WTC11 (cell line): ENCODE measurements at regions not wholly inside any gene's neighbourhood (a gene's known extent, or its start where the extent isn't known, plus 50 kb on each side); places are given as distances from the start of the nearest gene placed in this dataset.

Experiments
- ATAC-seq: fragments of 200-7000 bp; cut with Tn5 transposase; 2 replicates; pipeline ENCODE4 v1.10.0; 2021; ENCODE audit warnings: mild to moderate bottlenecking, moderate library complexity
- CTCF ChIA-PET: fragments of 300-600 bp; sonication (Branson Sonifier 250); formaldehyde crosslinking; loops from one replicate; lab custom pipeline; 2021; ENCODE audit warnings: antibody characterized with exemption; lab: Charles Lee
- POLR2A ChIA-PET: fragments of 350-600 bp; sonication (Branson Sonifier 250); formaldehyde crosslinking; loops from one replicate; lab custom pipeline; 2021; ENCODE audit warnings: antibody characterized with exemption; lab: Charles Lee
- DNase-seq: peaks from one replicate; pipeline ENCODE4 v3.0.0; 2021; ENCODE audit warnings: low spot score
- H3K27ac Mint-ChIP-seq: 2 replicates; pipeline ENCODE4 v1.8.0; 2021; ENCODE audit warnings: mixed read lengths
- H3K27me3 Mint-ChIP-seq: 2 replicates; pipeline ENCODE4 v1.8.0; 2021; ENCODE audit warnings: low read depth, mild to moderate bottlenecking, moderate library complexity, mixed read lengths
- H3K36me3 Mint-ChIP-seq: 2 replicates; pipeline ENCODE4 v1.8.0; 2021; ENCODE audit warnings: mixed read lengths
- H3K4me1 Mint-ChIP-seq: 2 replicates; pipeline ENCODE4 v1.8.0; 2022; ENCODE audit warnings: mixed read lengths
- H3K4me3 Mint-ChIP-seq: 2 replicates; pipeline ENCODE4 v1.8.0; 2021; ENCODE audit warnings: mild to moderate bottlenecking, moderate library complexity, mixed read lengths
- H3K9me3 Mint-ChIP-seq: 2 replicates; pipeline ENCODE4 v1.8.0; 2021; ENCODE audit warnings: mixed read lengths
- GTF2I ChIP-seq: fragments of 250-450 bp; sonication (Bioruptor Pico); conservative IDR thresholded peaks from 2 replicates; pipeline ENCODE4 v1.4.0; 2021; ENCODE audit warnings: mild to moderate bottlenecking
- KAT7 ChIP-seq: sonication (generic); formaldehyde crosslinking; IDR thresholded peaks from 2 replicates; pipeline ENCODE4 v1.8.1; 2023; ENCODE audit warnings: missing genetic modification reagents, mild to moderate bottlenecking, borderline replicate concordance
- NFATC4 ChIP-seq: fragments of 250-450 bp; sonication (Bioruptor Pico); IDR thresholded peaks from 2 replicates; pipeline ENCODE4 v1.9.0; 2021; ENCODE audit warnings: mild to moderate bottlenecking
- SMAD4 ChIP-seq: sonication (generic); formaldehyde crosslinking; IDR thresholded peaks from 2 replicates; pipeline ENCODE4 v1.8.0; 2022; ENCODE audit warnings: mild to moderate bottlenecking, missing genetic modification reagents
- TEAD4 ChIP-seq: sonication (generic); formaldehyde crosslinking; IDR thresholded peaks from 2 replicates; pipeline ENCODE4 v1.8.0; 2022; ENCODE audit warnings: mild to moderate bottlenecking, missing genetic modification reagents
- ZNF423 ChIP-seq: fragments of 250-450 bp; sonication (Bioruptor Pico); IDR thresholded peaks from 2 replicates; pipeline ENCODE4 v2.1.2; 2022; ENCODE audit warnings: mild to moderate bottlenecking, moderate library complexity
- TF ChIP-seq, protein P1 (sequence below): sonication (generic); formaldehyde crosslinking; IDR thresholded peaks from 2 replicates; pipeline ENCODE4 v1.8.0; 2023; ENCODE audit warnings: mild to moderate bottlenecking, missing genetic modification reagents
- TF ChIP-seq, protein P2 (sequence below): fragments of 250-450 bp; sonication (Bioruptor Pico); IDR thresholded peaks from 2 replicates; pipeline ENCODE4 v1.8.0; 2021; ENCODE audit warnings: mild to moderate bottlenecking
- TF ChIP-seq, protein P3 (sequence below): sonication (generic); formaldehyde crosslinking; IDR thresholded peaks from 2 replicates; pipeline ENCODE4 v1.8.1; 2023; ENCODE audit warnings: mild to moderate bottlenecking, missing genetic modification reagents
- TF ChIP-seq, protein P4 (sequence below): sonication (generic); formaldehyde crosslinking; IDR thresholded peaks from 2 replicates; pipeline ENCODE4 v1.8.1; 2022; ENCODE audit warnings: missing genetic modification reagents, borderline replicate concordance
- TF ChIP-seq, protein P5 (sequence below): fragments of 250-450 bp; sonication (Bioruptor Pico); IDR thresholded peaks from 2 replicates; pipeline ENCODE4 v1.9.0; 2021; ENCODE audit warnings: mild to moderate bottlenecking
- TF ChIP-seq, protein P6 (sequence below): sonication (generic); formaldehyde crosslinking; IDR thresholded peaks from 2 replicates; pipeline ENCODE4 v1.8.1; 2022; ENCODE audit warnings: low read depth, mild to moderate bottlenecking, moderate library complexity, missing genetic modification reagents, borderline replicate concordance
- TF ChIP-seq, protein P7 (sequence below): sonication (generic); formaldehyde crosslinking; IDR thresholded peaks from 2 replicates; pipeline ENCODE4 v1.8.0; 2022; ENCODE audit warnings: mild to moderate bottlenecking, missing genetic modification reagents

DNA sequence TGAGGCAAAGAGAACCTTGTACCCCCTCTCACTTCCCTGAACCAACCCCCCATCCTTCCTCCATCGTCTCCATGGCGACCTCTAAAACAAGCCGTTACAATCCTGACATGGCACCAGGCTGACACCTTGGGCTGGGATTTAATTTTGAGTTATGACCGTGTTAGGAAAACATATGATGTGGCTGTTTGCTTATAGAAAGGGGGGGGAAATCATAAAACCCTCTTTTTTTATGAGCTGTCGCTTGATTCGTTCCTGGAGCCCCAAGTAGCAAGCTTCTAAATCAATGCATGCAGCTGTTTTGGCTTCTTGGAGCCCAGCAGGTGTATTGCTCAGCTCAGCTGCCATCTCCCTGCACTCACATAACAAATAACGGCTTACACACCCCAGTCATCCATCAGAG, 301.2 kb upstream of the SPAG17 start (continued):
- TF ChIP-seq, protein P1, sequence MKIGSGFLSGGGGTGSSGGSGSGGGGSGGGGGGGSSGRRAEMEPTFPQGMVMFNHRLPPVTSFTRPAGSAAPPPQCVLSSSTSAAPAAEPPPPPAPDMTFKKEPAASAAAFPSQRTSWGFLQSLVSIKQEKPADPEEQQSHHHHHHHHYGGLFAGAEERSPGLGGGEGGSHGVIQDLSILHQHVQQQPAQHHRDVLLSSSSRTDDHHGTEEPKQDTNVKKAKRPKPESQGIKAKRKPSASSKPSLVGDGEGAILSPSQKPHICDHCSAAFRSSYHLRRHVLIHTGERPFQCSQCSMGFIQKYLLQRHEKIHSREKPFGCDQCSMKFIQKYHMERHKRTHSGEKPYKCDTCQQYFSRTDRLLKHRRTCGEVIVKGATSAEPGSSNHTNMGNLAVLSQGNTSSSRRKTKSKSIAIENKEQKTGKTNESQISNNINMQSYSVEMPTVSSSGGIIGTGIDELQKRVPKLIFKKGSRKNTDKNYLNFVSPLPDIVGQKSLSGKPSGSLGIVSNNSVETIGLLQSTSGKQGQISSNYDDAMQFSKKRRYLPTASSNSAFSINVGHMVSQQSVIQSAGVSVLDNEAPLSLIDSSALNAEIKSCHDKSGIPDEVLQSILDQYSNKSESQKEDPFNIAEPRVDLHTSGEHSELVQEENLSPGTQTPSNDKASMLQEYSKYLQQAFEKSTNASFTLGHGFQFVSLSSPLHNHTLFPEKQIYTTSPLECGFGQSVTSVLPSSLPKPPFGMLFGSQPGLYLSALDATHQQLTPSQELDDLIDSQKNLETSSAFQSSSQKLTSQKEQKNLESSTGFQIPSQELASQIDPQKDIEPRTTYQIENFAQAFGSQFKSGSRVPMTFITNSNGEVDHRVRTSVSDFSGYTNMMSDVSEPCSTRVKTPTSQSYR (CRISPR knock-in tag): no peak
- TF ChIP-seq TEAD4 (CRISPR knock-in tag) (no peak), SMAD4 (CRISPR knock-in tag) (no peak)
- TF ChIP-seq, protein P2, sequence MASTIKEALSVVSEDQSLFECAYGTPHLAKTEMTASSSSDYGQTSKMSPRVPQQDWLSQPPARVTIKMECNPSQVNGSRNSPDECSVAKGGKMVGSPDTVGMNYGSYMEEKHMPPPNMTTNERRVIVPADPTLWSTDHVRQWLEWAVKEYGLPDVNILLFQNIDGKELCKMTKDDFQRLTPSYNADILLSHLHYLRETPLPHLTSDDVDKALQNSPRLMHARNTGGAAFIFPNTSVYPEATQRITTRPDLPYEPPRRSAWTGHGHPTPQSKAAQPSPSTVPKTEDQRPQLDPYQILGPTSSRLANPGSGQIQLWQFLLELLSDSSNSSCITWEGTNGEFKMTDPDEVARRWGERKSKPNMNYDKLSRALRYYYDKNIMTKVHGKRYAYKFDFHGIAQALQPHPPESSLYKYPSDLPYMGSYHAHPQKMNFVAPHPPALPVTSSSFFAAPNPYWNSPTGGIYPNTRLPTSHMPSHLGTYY (CRISPR knock-in tag): no peak
- TF ChIP-seq, protein P3, sequence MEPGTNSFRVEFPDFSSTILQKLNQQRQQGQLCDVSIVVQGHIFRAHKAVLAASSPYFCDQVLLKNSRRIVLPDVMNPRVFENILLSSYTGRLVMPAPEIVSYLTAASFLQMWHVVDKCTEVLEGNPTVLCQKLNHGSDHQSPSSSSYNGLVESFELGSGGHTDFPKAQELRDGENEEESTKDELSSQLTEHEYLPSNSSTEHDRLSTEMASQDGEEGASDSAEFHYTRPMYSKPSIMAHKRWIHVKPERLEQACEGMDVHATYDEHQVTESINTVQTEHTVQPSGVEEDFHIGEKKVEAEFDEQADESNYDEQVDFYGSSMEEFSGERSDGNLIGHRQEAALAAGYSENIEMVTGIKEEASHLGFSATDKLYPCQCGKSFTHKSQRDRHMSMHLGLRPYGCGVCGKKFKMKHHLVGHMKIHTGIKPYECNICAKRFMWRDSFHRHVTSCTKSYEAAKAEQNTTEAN: no peak

DNA sequence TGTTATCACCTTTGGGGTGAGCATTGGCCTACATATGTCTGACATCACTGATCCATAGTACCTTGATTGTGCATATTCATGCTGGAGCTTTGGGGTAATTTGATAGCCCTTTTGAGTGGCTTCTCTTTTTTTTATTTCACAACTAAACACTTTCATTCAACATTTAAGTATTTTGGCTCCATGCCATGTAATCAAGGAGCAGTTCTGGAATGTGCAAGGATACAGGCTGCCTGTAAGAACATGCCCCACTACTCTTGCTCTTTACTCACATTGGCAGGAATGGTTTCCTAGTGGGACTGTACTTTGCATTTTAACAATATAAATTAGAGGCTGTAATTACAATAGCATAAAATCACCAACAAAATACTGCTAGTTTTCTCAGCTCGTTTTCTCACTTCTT, 300.7 kb upstream of the SPAG17 start:
- ATAC-seq: no peak
- H3K9me3 Mint-ChIP-seq: peaks cover 15% of the 10 kb centered on the region
- peaks cover 8% of the 10 kb centered on the region for H3K36me3 Mint-ChIP-seq
- no peak overlapping the region for H3K27ac Mint-ChIP-seq
- TF ChIP-seq, protein P4, sequence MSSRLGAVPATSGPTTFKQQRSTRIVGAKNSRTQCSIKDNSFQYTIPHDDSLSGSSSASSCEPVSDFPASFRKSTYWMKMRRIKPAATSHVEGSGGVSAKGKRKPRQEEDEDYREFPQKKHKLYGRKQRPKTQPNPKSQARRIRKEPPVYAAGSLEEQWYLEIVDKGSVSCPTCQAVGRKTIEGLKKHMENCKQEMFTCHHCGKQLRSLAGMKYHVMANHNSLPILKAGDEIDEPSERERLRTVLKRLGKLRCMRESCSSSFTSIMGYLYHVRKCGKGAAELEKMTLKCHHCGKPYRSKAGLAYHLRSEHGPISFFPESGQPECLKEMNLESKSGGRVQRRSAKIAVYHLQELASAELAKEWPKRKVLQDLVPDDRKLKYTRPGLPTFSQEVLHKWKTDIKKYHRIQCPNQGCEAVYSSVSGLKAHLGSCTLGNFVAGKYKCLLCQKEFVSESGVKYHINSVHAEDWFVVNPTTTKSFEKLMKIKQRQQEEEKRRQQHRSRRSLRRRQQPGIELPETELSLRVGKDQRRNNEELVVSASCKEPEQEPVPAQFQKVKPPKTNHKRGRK (CRISPR knock-in tag): no peak
- TF ChIP-seq, protein P5, sequence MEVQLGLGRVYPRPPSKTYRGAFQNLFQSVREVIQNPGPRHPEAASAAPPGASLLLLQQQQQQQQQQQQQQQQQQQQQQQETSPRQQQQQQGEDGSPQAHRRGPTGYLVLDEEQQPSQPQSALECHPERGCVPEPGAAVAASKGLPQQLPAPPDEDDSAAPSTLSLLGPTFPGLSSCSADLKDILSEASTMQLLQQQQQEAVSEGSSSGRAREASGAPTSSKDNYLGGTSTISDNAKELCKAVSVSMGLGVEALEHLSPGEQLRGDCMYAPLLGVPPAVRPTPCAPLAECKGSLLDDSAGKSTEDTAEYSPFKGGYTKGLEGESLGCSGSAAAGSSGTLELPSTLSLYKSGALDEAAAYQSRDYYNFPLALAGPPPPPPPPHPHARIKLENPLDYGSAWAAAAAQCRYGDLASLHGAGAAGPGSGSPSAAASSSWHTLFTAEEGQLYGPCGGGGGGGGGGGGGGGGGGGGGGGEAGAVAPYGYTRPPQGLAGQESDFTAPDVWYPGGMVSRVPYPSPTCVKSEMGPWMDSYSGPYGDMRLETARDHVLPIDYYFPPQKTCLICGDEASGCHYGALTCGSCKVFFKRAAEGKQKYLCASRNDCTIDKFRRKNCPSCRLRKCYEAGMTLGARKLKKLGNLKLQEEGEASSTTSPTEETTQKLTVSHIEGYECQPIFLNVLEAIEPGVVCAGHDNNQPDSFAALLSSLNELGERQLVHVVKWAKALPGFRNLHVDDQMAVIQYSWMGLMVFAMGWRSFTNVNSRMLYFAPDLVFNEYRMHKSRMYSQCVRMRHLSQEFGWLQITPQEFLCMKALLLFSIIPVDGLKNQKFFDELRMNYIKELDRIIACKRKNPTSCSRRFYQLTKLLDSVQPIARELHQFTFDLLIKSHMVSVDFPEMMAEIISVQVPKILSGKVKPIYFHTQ: no peak
- no peak for TF ChIP-seq ZNF423 (CRISPR knock-in tag)
- TF ChIP-seq, protein P6, sequence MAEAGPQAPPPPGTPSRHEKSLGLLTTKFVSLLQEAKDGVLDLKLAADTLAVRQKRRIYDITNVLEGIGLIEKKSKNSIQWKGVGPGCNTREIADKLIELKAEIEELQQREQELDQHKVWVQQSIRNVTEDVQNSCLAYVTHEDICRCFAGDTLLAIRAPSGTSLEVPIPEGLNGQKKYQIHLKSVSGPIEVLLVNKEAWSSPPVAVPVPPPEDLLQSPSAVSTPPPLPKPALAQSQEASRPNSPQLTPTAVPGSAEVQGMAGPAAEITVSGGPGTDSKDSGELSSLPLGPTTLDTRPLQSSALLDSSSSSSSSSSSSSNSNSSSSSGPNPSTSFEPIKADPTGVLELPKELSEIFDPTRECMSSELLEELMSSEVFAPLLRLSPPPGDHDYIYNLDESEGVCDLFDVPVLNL (CRISPR knock-in tag): no peak
- TF ChIP-seq KAT7 (CRISPR knock-in tag): no peak
- no peak for TF ChIP-seq NFATC4 (CRISPR knock-in tag)
- TF ChIP-seq, protein P7, sequence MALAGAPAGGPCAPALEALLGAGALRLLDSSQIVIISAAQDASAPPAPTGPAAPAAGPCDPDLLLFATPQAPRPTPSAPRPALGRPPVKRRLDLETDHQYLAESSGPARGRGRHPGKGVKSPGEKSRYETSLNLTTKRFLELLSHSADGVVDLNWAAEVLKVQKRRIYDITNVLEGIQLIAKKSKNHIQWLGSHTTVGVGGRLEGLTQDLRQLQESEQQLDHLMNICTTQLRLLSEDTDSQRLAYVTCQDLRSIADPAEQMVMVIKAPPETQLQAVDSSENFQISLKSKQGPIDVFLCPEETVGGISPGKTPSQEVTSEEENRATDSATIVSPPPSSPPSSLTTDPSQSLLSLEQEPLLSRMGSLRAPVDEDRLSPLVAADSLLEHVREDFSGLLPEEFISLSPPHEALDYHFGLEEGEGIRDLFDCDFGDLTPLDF (CRISPR knock-in tag): no peak
- no peak for TF ChIP-seq GTF2I (CRISPR knock-in tag)
- peaks cover 56% of the 10 kb centered on the region for H3K4me1 Mint-ChIP-seq
- no peaks in the 10 kb centered on the region for H3K27me3 Mint-ChIP-seq
- CTCF ChIA-PET: no interaction called here
- DNase-seq: no peak
- POLR2A ChIA-PET: no interaction called here
- H3K4me3 Mint-ChIP-seq: no peak overlapping the region
